ENCODE measurements at regions not wholly inside any gene's neighbourhood (a gene's known extent, or its start where the extent isn't known, plus 50 kb on each side); places are given as distances from the start of the nearest gene placed in this dataset.

GRCh38 chr3:117399311-117400078 lies 689.9 kb downstream of the TUSC7 start:
- no peak for DNase-seq (ENCODE audit: low read depth in 2 of 2)

GRCh38 chr3:117400303-117400702 lies 690.7 kb downstream of the TUSC7 start:
- DNase-seq (ENCODE audit: low read depth in 2 of 2): no peak

GRCh38 chr3:117404141-117404540 lies 694.6 kb downstream of the TUSC7 start:
- no peak for DNase-seq (ENCODE audit: low read depth in 2 of 2)

GRCh38 chr3:117404730-117405129 lies 695.2 kb downstream of the TUSC7 start:
- DNase-seq (ENCODE audit: low read depth in 2 of 2): no peak

- DNase-seq (ENCODE audit: low read depth in 2 of 2): no peak
Measured at GRCh38 chr3:117405359-117405758, 695.8 kb downstream of the TUSC7 start.

- DNase-seq (ENCODE audit: low read depth in 2 of 2): peak; percentile 16 to 22
Measured at GRCh38 chr3:117407317-117407716, 697.7 kb downstream of the TUSC7 start.

- DNase-seq (ENCODE audit: low read depth in 2 of 2): no peak
Measured at GRCh38 chr3:117408811-117409210, 699.2 kb downstream of the TUSC7 start.

GRCh38 chr3:117409256-117409655 lies 699.7 kb downstream of the TUSC7 start:
- no peak for DNase-seq (ENCODE audit: low read depth in 2 of 2)

- DNase-seq (ENCODE audit: low read depth in 2 of 2): no peak
Measured at GRCh38 chr3:117409701-117410459, 700.3 kb downstream of the TUSC7 start.

GRCh38 chr3:117411971-117412370 lies 702.4 kb downstream of the TUSC7 start:
- no peak for DNase-seq (ENCODE audit: low read depth in 2 of 2)

- DNase-seq (ENCODE audit: low read depth in 2 of 2): no peak
Measured at GRCh38 chr3:117417411-117417810, 707.8 kb downstream of the TUSC7 start.

GRCh38 chr3:117427081-117427480 lies 717.5 kb downstream of the TUSC7 start:
- no peak for DNase-seq (ENCODE audit: low read depth in 2 of 2)

GRCh38 chr3:117433427-117433826 lies 723.8 kb downstream of the TUSC7 start:
- DNase-seq (ENCODE audit: low read depth in 2 of 2): no peak

- no peak for DNase-seq (ENCODE audit: low read depth in 2 of 2)
Measured at GRCh38 chr3:117434661-117435412, 725.3 kb downstream of the TUSC7 start.

- no peak for DNase-seq (ENCODE audit: low read depth in 2 of 2)
Measured at GRCh38 chr3:117435506-117435905, 725.9 kb downstream of the TUSC7 start.

- DNase-seq (ENCODE audit: low read depth in 2 of 2): peak in 1 of 2 donors; percentile 44
Measured at GRCh38 chr3:117439812-117440211, 730.2 kb downstream of the TUSC7 start.

GRCh38 chr3:117441851-117442250 lies 732.3 kb downstream of the TUSC7 start:
- no peak for DNase-seq (ENCODE audit: low read depth in 2 of 2)

- DNase-seq (ENCODE audit: low read depth in 2 of 2): no peak
Measured at GRCh38 chr3:117442566-117442965, 733.0 kb downstream of the TUSC7 start.

- DNase-seq (ENCODE audit: low read depth in 2 of 2): no peak
Measured at GRCh38 chr3:117443014-117443413, 733.4 kb downstream of the TUSC7 start.

- DNase-seq (ENCODE audit: low read depth in 2 of 2): no peak
Measured at GRCh38 chr3:117444175-117444574, 734.6 kb downstream of the TUSC7 start.

- DNase-seq (ENCODE audit: low read depth in 2 of 2): no peak
Measured at GRCh38 chr3:117447419-117447818, 737.8 kb downstream of the TUSC7 start.

GRCh38 chr3:117450026-117450425 lies 740.4 kb downstream of the TUSC7 start:
- DNase-seq (ENCODE audit: low read depth in 2 of 2): no peak

All from lung microvascular endothelial cell (primary cell).